Kidney epithelial cell (primary cell): ENCODE measurements at regions not wholly inside any gene's neighbourhood (a gene's known extent, or its start where the extent isn't known, plus 50 kb on each side); places are given as distances from the start of the nearest gene placed in this dataset.

Source experiments
- DNase-seq: peaks from one replicate; pipeline ENCODE4 v3.0.0-alpha.2; 2010; ENCODE audit warnings: low read depth
- H3K27me3 ChIP-seq: 2 replicates; pipeline ENCODE4 v1.6.0; 2011; ENCODE audit warnings: low read length; ENCODE audit not compliant: control insufficient read depth, insufficient read depth
- H3K36me3 ChIP-seq: 2 replicates; pipeline ENCODE4 v1.5.1; 2011; ENCODE audit warnings: low read length; ENCODE audit not compliant: control insufficient read depth, insufficient read depth
- H3K4me3 ChIP-seq: 2 replicates; pipeline ENCODE4 v1.5.1; 2011; ENCODE audit warnings: low read depth, mild to moderate bottlenecking, control low read depth, low read length
- CTCF ChIP-seq: IDR thresholded peaks from 2 replicates; pipeline ENCODE4 v1.5.1; 2011; ENCODE audit warnings: mild to moderate bottlenecking, moderate library complexity, low read length, control low read depth, inconsistent platforms; ENCODE audit not compliant: insufficient read depth, poor library complexity, severe bottlenecking

GRCh38 chr2:64204703-64205102 lies 60.5 kb upstream of the PELI1 start:
- Histone ChIP-seq H3K4me3 (no peak overlapping the region), H3K27me3 (no peaks in the 10 kb centered on the region), H3K36me3 (no peaks in the 10 kb centered on the region)
- no peak for DNase-seq
- no peak for TF ChIP-seq CTCF

GRCh38 chr2:64205415-64205814 lies 61.2 kb upstream of the PELI1 start:
- Histone ChIP-seq H3K27me3 (no peaks in the 10 kb centered on the region), H3K4me3 (no peak overlapping the region), H3K36me3 (no peaks in the 10 kb centered on the region)
- DNase-seq: no peak
- no peak for TF ChIP-seq CTCF

GRCh38 chr2:64207573-64207972 lies 63.4 kb upstream of the PELI1 start:
- TF ChIP-seq CTCF: no peak
- Histone ChIP-seq H3K36me3 (no peaks in the 10 kb centered on the region), H3K4me3 (no peak overlapping the region), H3K27me3 (no peaks in the 10 kb centered on the region)
- no peak for DNase-seq

- no peaks in the 10 kb centered on the region for H3K27me3 ChIP-seq
- no peak for TF ChIP-seq CTCF
- no peaks in the 10 kb centered on the region for H3K36me3 ChIP-seq
- H3K4me3 ChIP-seq: no peak overlapping the region
- DNase-seq: no peak
Observed at GRCh38 chr2:64210816-64211215, 66.6 kb upstream of the PELI1 start.

- TF ChIP-seq CTCF: no peak
- DNase-seq: no peak
- Histone ChIP-seq H3K27me3 (no peaks in the 10 kb centered on the region), H3K36me3 (no peaks in the 10 kb centered on the region), H3K4me3 (no peak overlapping the region)
Observed at GRCh38 chr2:64211276-64211921, 67.2 kb upstream of the PELI1 start.

- no peak for DNase-seq
- Histone ChIP-seq H3K4me3 (no peak overlapping the region), H3K27me3 (no peaks in the 10 kb centered on the region), H3K36me3 (no peaks in the 10 kb centered on the region)
- TF ChIP-seq CTCF: no peak
Observed at GRCh38 chr2:64212346-64212745, 68.1 kb upstream of the PELI1 start.
